KOPT-K1 (cell line): ENCODE measurements at regions not wholly inside any gene's neighbourhood (a gene's known extent, or its start where the extent isn't known, plus 50 kb on each side); places are given as distances from the start of the nearest gene placed in this dataset.
"Not testable (repeated sequence)": the region's sequence is repeated elsewhere in the genome, so short reads cannot be mapped to it uniquely, and the experiment has no call there.

Experiments
- H3K27ac ChIP-seq: fragments of 200-600 bp; sonication (generic); 2 replicates; pipeline ENCODE4 v1.5.1; 2016; ENCODE audit warnings: antibody characterized with exemption, mild to moderate bottlenecking, low read depth, low read length; ENCODE audit not compliant: poor library complexity, severe bottlenecking
- H3K36me3 ChIP-seq: fragments of 200-600 bp; sonication (generic); 2 replicates; pipeline ENCODE4 v1.5.1; 2017; ENCODE audit warnings: antibody characterized with exemption, mild to moderate bottlenecking, low read length, moderate library complexity; ENCODE audit not compliant: insufficient read depth
- H3K9me3 ChIP-seq: fragments of 200-600 bp; sonication (generic); 2 replicates; pipeline ENCODE4 v1.5.1; 2017; ENCODE audit warnings: antibody characterized with exemption, low read length, mild to moderate bottlenecking; ENCODE audit not compliant: insufficient read depth, poor library complexity, severe bottlenecking

DNA sequence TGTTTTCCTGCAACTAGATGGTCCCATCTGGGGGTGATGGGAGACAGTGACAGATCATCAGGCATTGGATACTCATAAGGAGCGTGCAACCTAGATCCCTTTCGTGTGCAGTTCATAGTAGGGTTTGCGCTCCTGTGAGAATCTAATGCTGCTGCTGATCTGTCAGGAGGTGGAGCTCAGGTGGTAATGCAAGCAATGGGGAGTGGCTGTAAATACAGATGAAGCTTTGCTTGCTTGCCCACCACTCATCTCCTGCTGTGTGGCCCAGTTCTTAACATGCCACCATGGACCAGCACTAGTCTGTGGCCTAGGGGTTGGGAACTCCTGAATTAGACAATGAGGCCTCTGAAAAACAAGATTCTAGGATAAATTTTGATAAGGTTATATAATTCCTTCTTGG is 430.6 kb downstream of the KCNJ2 start:
- not testable (repeated sequence) for H3K36me3 ChIP-seq, H3K9me3 ChIP-seq, H3K27ac ChIP-seq

DNA sequence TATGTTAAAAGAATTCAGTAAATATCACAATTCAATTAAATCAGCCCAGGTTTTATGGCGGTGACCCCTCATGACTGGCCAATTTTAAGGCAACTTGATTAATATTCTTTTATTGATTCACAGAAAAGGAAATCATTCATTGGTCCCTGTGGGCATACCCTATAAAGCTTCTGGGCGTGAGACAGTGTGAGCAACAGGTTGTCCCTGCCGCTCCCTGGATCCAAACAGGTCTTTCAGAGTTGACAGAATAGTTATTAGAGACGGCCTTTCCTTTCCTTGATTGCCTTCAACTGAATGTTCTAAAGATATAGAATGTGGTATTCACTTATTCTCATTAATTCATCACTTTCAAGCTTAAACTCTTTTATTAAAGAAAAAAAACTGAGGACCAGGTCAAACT is 433.9 kb downstream of the KCNJ2 start:
- H3K9me3 ChIP-seq: no peaks in the 10 kb centered on the region
- no peak overlapping the region for H3K27ac ChIP-seq
- no peaks in the 10 kb centered on the region for H3K36me3 ChIP-seq

- no peaks in the 10 kb centered on the region for H3K9me3 ChIP-seq
- no peaks in the 10 kb centered on the region for H3K36me3 ChIP-seq
- H3K27ac ChIP-seq: no peak overlapping the region
Observed at GRCh38 chr17:70604854-70605253, 435.5 kb downstream of the KCNJ2 start.

DNA sequence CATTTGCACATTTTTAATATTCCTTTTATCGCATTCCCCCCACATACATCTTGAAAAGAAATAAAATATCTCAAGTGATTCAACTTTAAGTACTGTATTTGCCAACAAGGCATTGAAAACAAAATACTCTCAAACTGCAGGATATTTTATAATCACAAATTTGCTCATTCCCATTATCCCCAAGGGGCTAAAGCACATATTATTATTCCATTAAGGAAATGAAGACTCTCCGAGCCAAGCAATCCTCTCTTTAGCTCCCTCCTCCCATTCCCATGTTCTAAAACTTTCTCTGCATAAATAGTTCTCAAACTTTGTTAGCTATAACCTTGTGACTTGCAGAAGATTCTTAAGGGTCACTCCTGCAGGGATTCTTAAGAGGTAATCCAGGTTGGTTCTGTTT is 436.8 kb downstream of the KCNJ2 start:
- Histone ChIP-seq H3K27ac (no peak overlapping the region), H3K9me3 (no peaks in the 10 kb centered on the region), H3K36me3 (no peaks in the 10 kb centered on the region)

DNA sequence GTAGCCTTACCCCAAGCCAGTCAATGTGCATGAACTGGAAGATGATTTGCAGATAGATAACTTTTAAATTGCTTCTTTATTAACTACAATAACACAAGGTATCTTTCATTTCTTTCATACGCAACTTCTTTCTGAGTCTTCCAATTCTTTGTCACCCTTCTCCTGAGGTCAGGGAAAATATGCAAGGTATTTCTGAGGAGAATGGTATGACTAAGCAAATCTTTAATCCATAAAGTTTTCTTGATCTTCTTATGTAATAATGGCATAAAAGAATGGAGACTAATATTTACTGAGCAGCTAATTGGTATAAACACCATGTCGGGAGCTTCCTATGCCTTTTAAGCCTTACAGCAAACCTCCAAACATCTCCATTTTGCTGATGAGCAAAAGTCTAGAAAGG is 438.9 kb downstream of the KCNJ2 start:
- Histone ChIP-seq H3K36me3 (no peaks in the 10 kb centered on the region), H3K27ac (no peak overlapping the region), H3K9me3 (no peaks in the 10 kb centered on the region)

DNA sequence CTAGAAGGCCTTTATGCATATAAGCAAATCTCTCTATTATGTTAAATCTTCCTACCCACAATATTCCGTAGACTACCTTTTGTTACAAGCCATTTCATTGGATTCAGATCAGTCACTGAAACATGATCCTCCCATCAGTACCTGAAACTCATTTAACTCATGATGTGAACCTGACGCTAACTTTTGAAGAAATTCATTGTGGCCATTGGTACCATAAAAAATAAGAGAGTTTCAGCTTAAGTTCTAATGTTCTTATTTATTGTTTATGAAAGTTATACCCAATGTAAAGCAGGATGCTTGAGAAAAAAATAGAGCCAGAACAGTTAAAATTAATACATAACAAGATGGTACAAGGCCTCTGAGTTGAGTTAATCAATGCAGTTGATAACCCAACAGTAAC is 439.6 kb downstream of the KCNJ2 start:
- H3K9me3 ChIP-seq: no peaks in the 10 kb centered on the region
- no peak overlapping the region for H3K27ac ChIP-seq
- no peaks in the 10 kb centered on the region for H3K36me3 ChIP-seq

- no peaks in the 10 kb centered on the region for H3K9me3 ChIP-seq
- H3K27ac ChIP-seq: no peak overlapping the region
- no peaks in the 10 kb centered on the region for H3K36me3 ChIP-seq
Observed at GRCh38 chr17:70609566-70609965, 440.2 kb downstream of the KCNJ2 start.

DNA sequence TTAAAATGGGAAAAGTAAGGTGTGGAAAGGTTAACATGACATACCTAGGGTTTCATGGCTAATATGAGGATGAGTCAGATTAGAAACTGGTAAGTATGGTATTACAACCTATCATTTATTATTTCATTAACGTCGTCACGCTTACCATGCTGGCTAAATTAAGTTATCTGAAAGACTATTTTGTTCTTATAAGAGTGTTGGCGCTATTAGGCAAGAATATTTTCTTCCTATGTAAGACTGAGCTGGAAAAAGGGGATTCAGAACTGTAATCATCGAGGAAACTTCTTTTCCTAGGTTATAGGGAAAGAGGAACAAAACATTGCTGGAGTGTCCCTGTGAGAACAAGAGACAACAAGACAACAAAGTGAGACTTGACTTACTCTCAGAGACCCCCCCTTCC is 440.8 kb downstream of the KCNJ2 start:
- Histone ChIP-seq H3K9me3 (no peaks in the 10 kb centered on the region), H3K36me3 (no peaks in the 10 kb centered on the region), H3K27ac (no peak overlapping the region)

DNA sequence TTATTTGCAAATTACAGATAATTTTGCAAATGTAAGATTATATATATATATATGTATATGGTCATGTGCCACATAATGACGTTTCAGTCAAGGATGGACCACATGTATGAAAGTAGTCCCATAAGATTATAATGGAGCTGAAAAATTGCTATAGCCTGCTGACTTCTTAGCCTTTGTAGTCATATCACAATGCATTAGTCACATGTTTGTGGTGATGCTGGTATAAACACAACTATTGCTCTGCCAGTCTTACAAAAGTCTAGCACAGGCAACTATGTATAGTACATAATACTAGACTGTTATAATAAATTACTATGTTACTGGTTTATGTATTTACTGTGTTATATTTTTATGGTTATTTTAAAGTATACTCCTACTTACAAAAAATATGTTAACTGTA is 444.3 kb downstream of the KCNJ2 start:
- Histone ChIP-seq H3K27ac (no peak overlapping the region), H3K9me3 (no peaks in the 10 kb centered on the region), H3K36me3 (no peaks in the 10 kb centered on the region)

DNA sequence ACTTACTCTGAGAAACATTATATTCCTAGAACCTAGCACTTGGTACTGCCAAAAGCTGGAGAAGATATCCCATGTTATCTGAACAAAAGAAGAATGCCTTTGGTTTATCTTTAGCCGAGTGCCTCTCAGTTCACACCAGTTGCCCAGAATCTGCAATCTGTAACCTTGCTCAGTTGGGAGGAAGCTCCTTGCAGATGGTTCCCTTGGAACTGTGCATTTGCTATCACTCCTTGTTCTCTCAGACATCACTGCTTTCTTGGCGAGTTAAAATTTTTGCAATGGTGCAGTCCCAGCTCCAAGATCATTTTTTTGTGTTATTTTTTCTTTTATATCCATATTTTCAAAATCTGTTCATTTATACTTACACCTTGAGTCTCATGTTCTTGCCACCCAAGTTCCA is 446.5 kb downstream of the KCNJ2 start:
- no peaks in the 10 kb centered on the region for H3K36me3 ChIP-seq
- H3K27ac ChIP-seq: no peak overlapping the region
- no peaks in the 10 kb centered on the region for H3K9me3 ChIP-seq

- H3K36me3 ChIP-seq: no peaks in the 10 kb centered on the region
- H3K9me3 ChIP-seq: no peaks in the 10 kb centered on the region
- H3K27ac ChIP-seq: no peak overlapping the region
Observed at GRCh38 chr17:70618641-70619040, 449.3 kb downstream of the KCNJ2 start.

GRCh38 chr17:70621566-70621965 is 452.2 kb downstream of the KCNJ2 start:
- Histone ChIP-seq H3K36me3 (no peaks in the 10 kb centered on the region), H3K9me3 (no peaks in the 10 kb centered on the region), H3K27ac (no peak overlapping the region)

- no peak overlapping the region for H3K27ac ChIP-seq
- H3K9me3 ChIP-seq: no peaks in the 10 kb centered on the region
- no peaks in the 10 kb centered on the region for H3K36me3 ChIP-seq
Observed at GRCh38 chr17:70622368-70623260, 453.3 kb downstream of the KCNJ2 start.

DNA sequence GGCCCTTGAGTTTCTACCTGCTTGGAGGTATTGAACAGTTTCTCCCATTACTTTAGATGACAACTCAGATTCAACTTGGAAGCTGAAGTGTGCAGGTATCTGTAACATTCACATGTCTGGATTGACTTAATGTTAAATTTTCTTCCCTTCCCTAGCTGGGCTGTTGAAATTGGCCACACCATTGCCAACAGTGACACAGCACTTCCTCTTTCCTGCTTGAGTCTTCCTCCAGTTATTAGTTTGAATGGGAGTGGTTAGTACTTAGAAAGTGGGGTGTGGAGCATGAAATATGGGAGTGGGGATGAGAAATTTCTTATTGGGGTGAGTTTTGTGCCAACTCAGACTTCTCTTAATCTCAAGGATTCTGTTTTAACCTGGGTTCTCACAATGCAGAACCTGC is 454.9 kb downstream of the KCNJ2 start:
- Histone ChIP-seq H3K9me3 (no peaks in the 10 kb centered on the region), H3K36me3 (no peaks in the 10 kb centered on the region), H3K27ac (no peak overlapping the region)

DNA sequence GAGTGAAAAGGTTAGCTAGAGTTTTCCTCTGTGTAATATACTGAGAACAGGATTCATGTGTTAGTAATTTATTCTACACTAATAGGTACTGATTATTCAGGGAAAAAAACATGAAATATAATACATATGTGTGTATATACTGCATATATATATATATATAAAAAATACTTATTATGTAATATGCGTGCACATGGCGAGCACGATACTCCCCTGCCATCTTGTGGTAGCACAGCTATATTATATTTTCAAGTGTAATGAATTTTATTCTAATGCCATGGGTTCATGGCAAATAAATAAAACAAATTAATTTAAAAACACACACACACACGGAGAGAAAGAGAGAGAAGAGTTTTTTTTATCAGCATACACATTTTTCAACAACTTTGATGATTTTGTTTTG is 460.6 kb downstream of the KCNJ2 start:
- Histone ChIP-seq H3K9me3 (no peaks in the 10 kb centered on the region), H3K27ac (no peak overlapping the region)

DNA sequence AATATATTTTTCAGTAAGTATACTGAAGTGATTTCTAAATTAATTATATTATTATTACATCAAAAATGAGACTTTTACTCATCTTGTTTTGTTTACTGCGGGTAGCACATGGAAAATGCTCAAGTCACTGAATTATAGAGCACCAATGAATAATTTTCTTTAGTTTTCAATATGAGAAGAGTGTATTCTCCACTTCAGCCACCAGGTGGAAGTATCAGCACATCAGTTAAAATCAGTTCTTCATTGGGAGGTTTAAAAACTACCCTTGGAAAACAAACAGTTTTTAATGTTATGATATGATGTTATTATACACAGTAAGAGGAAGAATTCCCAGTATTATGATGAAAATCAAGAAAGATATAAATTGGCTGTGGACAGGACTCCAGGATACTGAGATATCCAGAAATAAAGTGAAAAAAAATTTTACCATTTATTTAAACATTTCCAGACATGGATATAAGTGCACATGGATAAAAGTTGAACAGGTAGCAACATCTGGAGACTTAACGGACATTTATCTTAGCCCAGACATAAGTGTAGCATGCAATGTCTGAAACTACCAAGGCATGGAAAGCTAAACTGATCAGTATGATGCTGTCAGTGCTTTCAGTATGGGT is 467.3 kb downstream of the KCNJ2 start:
- Histone ChIP-seq H3K36me3 (no peaks in the 10 kb centered on the region), H3K9me3 (no peaks in the 10 kb centered on the region), H3K27ac (no peak overlapping the region)

More for the DNA sequence above, 460.6 kb downstream of the KCNJ2 start:
- H3K36me3 ChIP-seq: no peaks in the 10 kb centered on the region
